ENCODE measurements at regions not wholly inside any gene's neighbourhood (a gene's known extent, or its start where the extent isn't known, plus 50 kb on each side); places are given as distances from the start of the nearest gene placed in this dataset.

DNA sequence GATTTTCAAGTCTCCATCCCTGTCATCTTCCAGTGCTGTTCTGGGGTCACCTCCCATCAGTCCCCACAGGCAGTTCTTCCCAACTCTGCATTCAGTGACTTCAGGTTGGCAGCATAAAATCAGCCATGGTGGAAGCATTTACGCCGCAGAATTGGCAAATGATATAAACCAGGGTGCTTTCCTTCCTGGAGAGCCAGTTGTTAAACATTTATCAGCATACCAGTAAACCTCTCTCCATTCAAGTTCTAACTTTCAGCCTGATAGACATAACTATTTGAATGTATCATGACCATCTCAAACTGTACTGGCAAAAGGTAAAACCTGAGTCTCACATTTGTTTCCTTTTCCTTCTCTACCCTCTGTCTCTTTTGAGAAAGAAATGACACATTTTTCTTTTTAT, 69.7 kb upstream of the ITPRID1 start:
- no peak for TF ChIP-seq SUZ12 (IDR thresholded peaks at IDR 0.05; ENCODE audit: extremely low read depth, insufficient read depth, insufficient read length)
- TF ChIP-seq YY1 (IDR thresholded peaks at IDR 0.05; ENCODE audit: insufficient read depth, insufficient read length), result no peak
